ENCODE measurements at regions not wholly inside any gene's neighbourhood (a gene's known extent, or its start where the extent isn't known, plus 50 kb on each side); places are given as distances from the start of the nearest gene placed in this dataset.

DNA sequence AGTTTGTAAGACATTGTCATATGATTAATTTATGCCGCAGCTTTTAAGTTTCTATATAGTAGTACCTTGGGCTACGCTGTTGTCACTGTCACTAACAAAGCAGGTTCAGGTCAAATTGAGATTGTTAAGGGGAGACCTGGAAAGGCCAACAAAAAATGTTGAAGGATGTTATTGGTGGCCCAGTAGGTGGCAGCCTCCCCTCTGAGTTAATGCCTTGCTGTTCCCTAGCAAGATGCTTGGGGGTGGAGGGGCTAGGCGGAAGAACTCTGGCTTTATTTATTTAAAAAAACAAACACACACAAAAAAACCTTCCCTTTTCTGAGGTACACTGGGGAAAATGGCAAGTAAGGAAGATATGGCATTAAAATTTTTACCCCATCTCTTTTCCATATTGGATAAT, 128.3 kb upstream of the ATP5MC3 start:
- Histone ChIP-seq H3K27me3 (ENCODE audit: insufficient read depth, low read length) (no peaks in the 10 kb centered on the region), H4K20me1 (ENCODE audit: insufficient read depth, low read length) (no peaks in the 10 kb centered on the region), H3K4me3 (ENCODE audit: low read depth, low read length, poor library complexity, severe bottlenecking) (no peak overlapping the region), H3K9ac (ENCODE audit: low read length) (no peak overlapping the region), H3K9me3 (ENCODE audit: low read length) (no peaks in the 10 kb centered on the region), H2AFZ (ENCODE audit: low read length) (no peak overlapping the region), H3F3A (ENCODE audit: insufficient read depth, low read length) (no peaks in the 10 kb centered on the region), H3K27ac (ENCODE audit: low read depth, low read length, poor library complexity, severe bottlenecking) (no peak overlapping the region), H3K4me1 (ENCODE audit: insufficient read depth, low read length, severe bottlenecking) (no peaks in the 10 kb centered on the region), H3K4me2 (ENCODE audit: low read length) (no peak overlapping the region), H3K9me2 (ENCODE audit: low read depth, low read length) (no peaks in the 10 kb centered on the region), H3K36me3 (ENCODE audit: insufficient read depth, low read length) (no peaks in the 10 kb centered on the region), H3K79me2 (ENCODE audit: insufficient read depth, low read length) (no peaks in the 10 kb centered on the region)
- TF ChIP-seq EZH2 (IDR thresholded peaks at IDR 0.05; ENCODE audit: borderline replicate concordance, low read length), result no peak
- TF ChIP-seq, protein P1, sequence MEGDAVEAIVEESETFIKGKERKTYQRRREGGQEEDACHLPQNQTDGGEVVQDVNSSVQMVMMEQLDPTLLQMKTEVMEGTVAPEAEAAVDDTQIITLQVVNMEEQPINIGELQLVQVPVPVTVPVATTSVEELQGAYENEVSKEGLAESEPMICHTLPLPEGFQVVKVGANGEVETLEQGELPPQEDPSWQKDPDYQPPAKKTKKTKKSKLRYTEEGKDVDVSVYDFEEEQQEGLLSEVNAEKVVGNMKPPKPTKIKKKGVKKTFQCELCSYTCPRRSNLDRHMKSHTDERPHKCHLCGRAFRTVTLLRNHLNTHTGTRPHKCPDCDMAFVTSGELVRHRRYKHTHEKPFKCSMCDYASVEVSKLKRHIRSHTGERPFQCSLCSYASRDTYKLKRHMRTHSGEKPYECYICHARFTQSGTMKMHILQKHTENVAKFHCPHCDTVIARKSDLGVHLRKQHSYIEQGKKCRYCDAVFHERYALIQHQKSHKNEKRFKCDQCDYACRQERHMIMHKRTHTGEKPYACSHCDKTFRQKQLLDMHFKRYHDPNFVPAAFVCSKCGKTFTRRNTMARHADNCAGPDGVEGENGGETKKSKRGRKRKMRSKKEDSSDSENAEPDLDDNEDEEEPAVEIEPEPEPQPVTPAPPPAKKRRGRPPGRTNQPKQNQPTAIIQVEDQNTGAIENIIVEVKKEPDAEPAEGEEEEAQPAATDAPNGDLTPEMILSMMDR (IDR thresholded peaks at IDR 0.05; ENCODE audit: low read length), result peak; percentile 61

DNA sequence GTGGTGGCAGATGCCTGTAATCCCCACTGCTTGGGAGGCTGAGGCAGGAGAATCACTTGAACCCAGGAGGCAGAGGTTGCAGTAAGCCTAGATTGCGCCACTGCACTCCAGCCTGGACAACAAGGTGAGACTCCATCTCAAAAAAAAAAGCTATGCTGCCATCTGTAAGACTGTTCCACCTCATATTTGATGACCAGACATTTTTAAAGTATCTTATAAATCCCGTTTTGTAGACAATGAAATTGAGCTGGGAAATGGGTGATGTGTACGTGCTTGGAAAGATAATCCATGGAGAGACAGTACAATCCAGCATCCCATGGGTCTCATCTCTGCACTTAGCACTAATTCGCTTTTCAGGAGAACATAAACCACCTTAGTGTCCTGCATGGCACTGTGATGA, 126.5 kb upstream of the ATP5MC3 start:
- Histone ChIP-seq H3K27ac (ENCODE audit: low read depth, low read length, poor library complexity, severe bottlenecking) (no peak overlapping the region), H3K9me2 (ENCODE audit: low read depth, low read length) (no peaks in the 10 kb centered on the region), H3K36me3 (ENCODE audit: insufficient read depth, low read length) (no peaks in the 10 kb centered on the region), H2AFZ (ENCODE audit: low read length) (no peak overlapping the region), H3K9me3 (ENCODE audit: low read length) (no peaks in the 10 kb centered on the region), H3K4me2 (ENCODE audit: low read length) (no peak overlapping the region), H3K27me3 (ENCODE audit: insufficient read depth, low read length) (no peaks in the 10 kb centered on the region), H3K9ac (ENCODE audit: low read length) (no peak overlapping the region), H3K4me3 (ENCODE audit: low read depth, low read length, poor library complexity, severe bottlenecking) (no peak overlapping the region), H3F3A (ENCODE audit: insufficient read depth, low read length) (no peaks in the 10 kb centered on the region), H3K79me2 (ENCODE audit: insufficient read depth, low read length) (no peaks in the 10 kb centered on the region), H4K20me1 (ENCODE audit: insufficient read depth, low read length) (no peaks in the 10 kb centered on the region), H3K4me1 (ENCODE audit: insufficient read depth, low read length, severe bottlenecking) (no peaks in the 10 kb centered on the region)
- no peak for TF ChIP-seq EZH2 (IDR thresholded peaks at IDR 0.05; ENCODE audit: borderline replicate concordance, low read length)
- TF ChIP-seq, protein P1 (IDR thresholded peaks at IDR 0.05; ENCODE audit: low read length), result no peak

DNA sequence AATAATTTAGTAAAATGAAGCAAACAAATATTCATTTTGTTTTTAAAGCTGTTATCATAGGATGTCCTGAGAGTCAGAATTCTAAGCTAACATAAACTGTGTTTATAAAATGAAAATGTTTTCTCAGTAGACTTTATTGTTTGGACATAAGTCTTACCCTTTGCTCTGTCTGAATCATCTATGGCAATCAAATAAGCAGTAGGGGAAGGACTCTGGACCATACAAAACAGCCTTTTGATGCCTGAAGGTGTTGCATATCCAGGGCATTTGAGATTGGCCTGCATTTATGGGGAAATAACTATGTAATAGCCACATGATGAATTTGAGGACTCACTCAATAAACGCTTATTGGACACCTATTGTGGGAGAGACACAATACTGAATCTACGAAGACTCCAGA, 123.0 kb upstream of the ATP5MC3 start:
- H3K4me1 ChIP-seq (ENCODE audit: insufficient read depth, low read length, severe bottlenecking), result no peaks in the 10 kb centered on the region
- H4K20me1 ChIP-seq (ENCODE audit: insufficient read depth, low read length), result no peaks in the 10 kb centered on the region
- no peaks in the 10 kb centered on the region for H3F3A ChIP-seq (ENCODE audit: insufficient read depth, low read length)
- H3K27me3 ChIP-seq (ENCODE audit: insufficient read depth, low read length), result no peaks in the 10 kb centered on the region
- TF ChIP-seq, protein P1 (IDR thresholded peaks at IDR 0.05; ENCODE audit: low read length), result no peak
- TF ChIP-seq EZH2 (IDR thresholded peaks at IDR 0.05; ENCODE audit: borderline replicate concordance, low read length), result no peak
- H3K4me3 ChIP-seq (ENCODE audit: low read depth, low read length, poor library complexity, severe bottlenecking), result no peak overlapping the region
- H3K79me2 ChIP-seq (ENCODE audit: insufficient read depth, low read length), result no peaks in the 10 kb centered on the region
- H3K36me3 ChIP-seq (ENCODE audit: insufficient read depth, low read length), result no peaks in the 10 kb centered on the region
- H3K4me2 ChIP-seq (ENCODE audit: low read length), result no peak overlapping the region
- no peaks in the 10 kb centered on the region for H3K9me2 ChIP-seq (ENCODE audit: low read depth, low read length)
- no peaks in the 10 kb centered on the region for H3K9me3 ChIP-seq (ENCODE audit: low read length)
- H3K27ac ChIP-seq (ENCODE audit: low read depth, low read length, poor library complexity, severe bottlenecking), result no peak overlapping the region
- no peak overlapping the region for H2AFZ ChIP-seq (ENCODE audit: low read length)
- H3K9ac ChIP-seq (ENCODE audit: low read length), result no peak overlapping the region
